Loucy (cell line): ENCODE measurements at regions not wholly inside any gene's neighbourhood (a gene's known extent, or its start where the extent isn't known, plus 50 kb on each side); places are given as distances from the start of the nearest gene placed in this dataset.
"Not testable (repeated sequence)": the region's sequence is repeated elsewhere in the genome, so short reads cannot be mapped to it uniquely, and the experiment has no call there.

ENCODE experiments used
- H2AFZ ChIP-seq: fragments of 200-600 bp; sonication (generic); 2 replicates; pipeline ENCODE4 v1.6.0; 2016; ENCODE audit warnings: antibody characterized with exemption, mild to moderate bottlenecking, low read length, moderate library complexity
- H3F3A ChIP-seq: fragments of 200-600 bp; 2 replicates; pipeline ENCODE4 v1.6.0; 2016; ENCODE audit warnings: antibody characterized with exemption, low read depth, mild to moderate bottlenecking
- H3K27me3 ChIP-seq: fragments of 200-600 bp; sonication (generic); 2 replicates; pipeline ENCODE4 v1.6.1; 2014; ENCODE audit warnings: low read length, mild to moderate bottlenecking; ENCODE audit not compliant: insufficient read depth, poor library complexity, severe bottlenecking
- H3K36me3 ChIP-seq: fragments of 200-600 bp; sonication (generic); 2 replicates; pipeline ENCODE4 v1.6.1; 2016; ENCODE audit warnings: low read length; ENCODE audit not compliant: insufficient read depth
- H3K4me1 ChIP-seq: fragments of 200-600 bp; sonication (generic); 2 replicates; pipeline ENCODE4 v1.5.1; 2014; ENCODE audit warnings: low read length, mild to moderate bottlenecking; ENCODE audit not compliant: insufficient read depth, poor library complexity, severe bottlenecking
- H3K4me2 ChIP-seq: fragments of 200-600 bp; sonication (generic); 2 replicates; pipeline ENCODE4 v1.6.0; 2014; ENCODE audit warnings: antibody characterized with exemption, low read length, low read depth, mild to moderate bottlenecking; ENCODE audit not compliant: poor library complexity, severe bottlenecking
- H3K4me3 ChIP-seq: fragments of 200-600 bp; sonication (generic); 2 replicates; pipeline ENCODE4 v1.5.1; 2014; ENCODE audit warnings: low read length, mild to moderate bottlenecking, mixed read lengths; ENCODE audit not compliant: poor library complexity, severe bottlenecking
- H3K79me2 ChIP-seq: fragments of 200-600 bp; sonication (generic); 2 replicates; pipeline ENCODE4 v1.6.1; 2014; ENCODE audit warnings: low read length; ENCODE audit not compliant: insufficient read depth
- H3K9ac ChIP-seq: fragments of 200-600 bp; sonication (generic); 2 replicates; pipeline ENCODE4 v1.6.0; 2014; ENCODE audit warnings: mild to moderate bottlenecking, low read depth, low read length, moderate library complexity; ENCODE audit not compliant: poor library complexity, severe bottlenecking
- H3K9me2 ChIP-seq: fragments of 200-600 bp; sonication (generic); replicated peaks from 2 replicates; pipeline ENCODE4 v1.6.1; 2016; ENCODE audit warnings: low read depth, low read length, mixed read lengths
- H3K9me3 ChIP-seq: fragments of 200-600 bp; sonication (generic); 2 replicates; pipeline ENCODE4 v1.6.1; 2014; ENCODE audit warnings: mild to moderate bottlenecking, antibody characterized with exemption, low read length, low read depth; ENCODE audit not compliant: insufficient read depth
- H4K20me1 ChIP-seq: fragments of 200-600 bp; sonication (generic); 2 replicates; pipeline ENCODE4 v1.6.0; 2014; ENCODE audit warnings: antibody characterized with exemption, low read length, mild to moderate bottlenecking; ENCODE audit not compliant: insufficient read depth, poor library complexity, severe bottlenecking
- EZH2phosphoT487 ChIP-seq: fragments of 200-600 bp; IDR thresholded peaks from 2 replicates; pipeline ENCODE4 v1.6.1; 2018; ENCODE audit warnings: antibody characterized with exemption, mild to moderate bottlenecking, moderate library complexity, borderline replicate concordance
- TF ChIP-seq, protein P1 (sequence below): fragments of 200-600 bp; sonication (generic); conservative IDR thresholded peaks from 2 replicates; pipeline ENCODE4 v1.5.1; 2014; ENCODE audit warnings: mild to moderate bottlenecking, antibody characterized with exemption, low read length

GRCh38 chr11:86729576-86729975 is 57.2 kb upstream of the ME3 start:
- not testable (repeated sequence) for H3K79me2 ChIP-seq, H2AFZ ChIP-seq, H3K4me3 ChIP-seq, H3K4me2 ChIP-seq, H3K9me2 ChIP-seq, H3K9me3 ChIP-seq, H3K4me1 ChIP-seq, H3K36me3 ChIP-seq, H4K20me1 ChIP-seq, H3F3A ChIP-seq, H3K27me3 ChIP-seq, H3K9ac ChIP-seq

- H3K27me3 ChIP-seq: no peaks in the 10 kb centered on the region
- H3K4me2 ChIP-seq: no peak overlapping the region
- no peak overlapping the region for H2AFZ ChIP-seq
- H3K4me1 ChIP-seq: no peaks in the 10 kb centered on the region
- TF ChIP-seq EZH2phosphoT487: no peak
- TF ChIP-seq, protein P1, sequence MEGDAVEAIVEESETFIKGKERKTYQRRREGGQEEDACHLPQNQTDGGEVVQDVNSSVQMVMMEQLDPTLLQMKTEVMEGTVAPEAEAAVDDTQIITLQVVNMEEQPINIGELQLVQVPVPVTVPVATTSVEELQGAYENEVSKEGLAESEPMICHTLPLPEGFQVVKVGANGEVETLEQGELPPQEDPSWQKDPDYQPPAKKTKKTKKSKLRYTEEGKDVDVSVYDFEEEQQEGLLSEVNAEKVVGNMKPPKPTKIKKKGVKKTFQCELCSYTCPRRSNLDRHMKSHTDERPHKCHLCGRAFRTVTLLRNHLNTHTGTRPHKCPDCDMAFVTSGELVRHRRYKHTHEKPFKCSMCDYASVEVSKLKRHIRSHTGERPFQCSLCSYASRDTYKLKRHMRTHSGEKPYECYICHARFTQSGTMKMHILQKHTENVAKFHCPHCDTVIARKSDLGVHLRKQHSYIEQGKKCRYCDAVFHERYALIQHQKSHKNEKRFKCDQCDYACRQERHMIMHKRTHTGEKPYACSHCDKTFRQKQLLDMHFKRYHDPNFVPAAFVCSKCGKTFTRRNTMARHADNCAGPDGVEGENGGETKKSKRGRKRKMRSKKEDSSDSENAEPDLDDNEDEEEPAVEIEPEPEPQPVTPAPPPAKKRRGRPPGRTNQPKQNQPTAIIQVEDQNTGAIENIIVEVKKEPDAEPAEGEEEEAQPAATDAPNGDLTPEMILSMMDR: no peak
- no peaks in the 10 kb centered on the region for H3F3A ChIP-seq
- no peaks in the 10 kb centered on the region for H3K36me3 ChIP-seq
- no peak overlapping the region for H3K9ac ChIP-seq
- no peaks in the 10 kb centered on the region for H3K9me2 ChIP-seq
- no peak overlapping the region for H3K4me3 ChIP-seq
- H3K79me2 ChIP-seq: no peaks in the 10 kb centered on the region
- no peaks in the 10 kb centered on the region for H3K9me3 ChIP-seq
- no peaks in the 10 kb centered on the region for H4K20me1 ChIP-seq
Observed at GRCh38 chr11:86728562-86728961, 56.1 kb upstream of the ME3 start.

DNA sequence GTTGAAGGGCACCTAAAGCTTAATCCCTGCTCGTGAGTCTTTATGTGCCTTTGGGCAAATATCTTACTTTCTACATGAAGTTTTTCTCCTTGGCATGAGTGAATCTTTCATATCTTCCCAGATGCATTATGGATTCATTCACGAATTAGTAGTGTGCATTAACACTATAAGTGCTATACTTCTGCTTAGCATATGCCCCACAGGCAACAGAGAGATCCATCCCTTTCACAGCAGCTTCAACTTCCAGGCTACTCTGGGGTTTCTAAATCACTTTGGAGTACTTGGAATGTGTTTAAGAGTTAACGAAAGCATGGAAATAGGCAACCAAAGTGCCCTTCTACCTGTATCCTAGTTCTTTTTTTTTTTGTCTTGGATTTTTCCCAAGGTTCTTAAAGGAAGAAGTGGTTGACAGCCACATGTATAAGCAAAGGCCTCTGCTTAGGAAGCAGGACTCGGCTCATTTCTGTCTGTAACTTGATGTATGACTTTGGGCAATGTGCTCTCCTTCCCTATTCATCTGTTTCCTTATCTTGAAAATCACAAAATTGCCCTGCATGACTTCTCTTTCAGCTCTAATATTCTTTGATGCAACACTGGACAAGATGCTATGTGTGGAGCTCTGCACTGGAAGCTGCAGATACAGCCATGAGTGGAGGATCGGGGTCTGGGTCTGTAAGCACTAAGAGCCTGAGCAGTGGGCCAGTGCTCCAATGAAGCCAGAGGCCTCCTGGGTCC is 54.5 kb upstream of the ME3 start:
- H4K20me1 ChIP-seq: no peaks in the 10 kb centered on the region
- H3K36me3 ChIP-seq: no peaks in the 10 kb centered on the region
- TF ChIP-seq, protein P1: no peak
- TF ChIP-seq EZH2phosphoT487: no peak
- H3K4me3 ChIP-seq: no peak overlapping the region
- no peak overlapping the region for H3K9ac ChIP-seq
- no peaks in the 10 kb centered on the region for H3K4me1 ChIP-seq
- H3K9me3 ChIP-seq: no peaks in the 10 kb centered on the region
- H3K9me2 ChIP-seq: no peaks in the 10 kb centered on the region
- H3K4me2 ChIP-seq: no peak overlapping the region
- H3F3A ChIP-seq: no peaks in the 10 kb centered on the region
- H3K79me2 ChIP-seq: no peaks in the 10 kb centered on the region
- H2AFZ ChIP-seq: no peak overlapping the region
- H3K27me3 ChIP-seq: no peaks in the 10 kb centered on the region

GRCh38 chr11:86726118-86726753 is 53.8 kb upstream of the ME3 start:
- Histone ChIP-seq H3K9ac (no peak overlapping the region), H3K9me2 (no peaks in the 10 kb centered on the region), H4K20me1 (no peaks in the 10 kb centered on the region), H3F3A (no peaks in the 10 kb centered on the region), H3K27me3 (no peaks in the 10 kb centered on the region), H3K79me2 (no peaks in the 10 kb centered on the region), H3K4me1 (no peaks in the 10 kb centered on the region), H3K4me3 (no peak overlapping the region), H3K36me3 (no peaks in the 10 kb centered on the region), H2AFZ (no peak overlapping the region), H3K4me2 (no peak overlapping the region), H3K9me3 (no peaks in the 10 kb centered on the region)
- TF ChIP-seq, protein P1: no peak
- no peak for TF ChIP-seq EZH2phosphoT487
